T1000 (cell line): ENCODE measurements at regions not wholly inside any gene's neighbourhood (a gene's known extent, or its start where the extent isn't known, plus 50 kb on each side); places are given as distances from the start of the nearest gene placed in this dataset.
"Not testable (repeated sequence)": the region's sequence is repeated elsewhere in the genome, so short reads cannot be mapped to it uniquely, and the experiment has no call there.

Experiments used
- DNase-seq: peaks from one replicate; lab custom pipeline; 2025; ENCODE audit warnings: mixed read lengths; lab: John Stamatoyannopoulos, UW

DNA sequence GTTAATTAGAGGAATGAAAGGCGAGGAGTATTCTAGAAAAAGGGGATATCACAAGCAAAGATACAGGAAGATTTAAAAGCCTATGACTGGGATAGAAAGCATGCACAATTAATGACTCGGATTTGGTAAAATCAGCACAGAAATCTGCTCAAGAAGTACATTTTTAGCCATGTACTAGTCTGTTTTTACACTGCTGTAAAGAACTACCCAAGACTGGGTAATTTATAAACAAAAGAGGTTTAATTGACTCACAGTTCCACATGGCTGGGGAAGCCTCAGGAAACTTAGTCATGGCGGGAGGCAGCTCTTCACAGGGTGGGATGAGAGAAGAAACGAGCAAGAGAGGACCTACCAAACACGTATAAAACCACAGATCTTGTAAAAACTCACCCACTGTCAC, 716.3 kb upstream of the MDGA2 start:
- DNase-seq = no peak

- DNase-seq = no peak
Measured at GRCh38 chr14:48390346-48390745, 714.9 kb upstream of the MDGA2 start.

GRCh38 chr14:48384821-48385220, 709.4 kb upstream of the MDGA2 start:
- no peak for DNase-seq

DNA sequence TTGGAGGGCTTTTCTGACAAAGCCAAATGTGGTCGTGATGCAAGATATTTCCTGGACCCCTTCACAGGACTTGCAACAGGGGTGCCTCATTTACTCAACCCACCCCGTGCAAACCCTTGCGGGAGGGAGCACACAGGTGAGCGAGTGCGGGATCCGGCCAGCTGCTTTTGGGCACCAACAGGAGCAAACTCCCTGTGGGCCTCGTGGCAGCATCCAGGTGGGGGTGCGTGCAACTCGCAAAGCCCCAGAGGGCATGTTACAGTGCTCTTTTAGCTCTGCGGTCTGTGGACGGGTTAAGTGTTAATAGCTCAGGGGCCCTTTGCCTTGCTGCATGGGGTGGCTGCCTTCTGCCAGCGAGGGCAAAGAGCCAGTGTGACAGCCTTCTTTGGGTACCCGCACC, 707.6 kb upstream of the MDGA2 start:
- no peak for DNase-seq

GRCh38 chr14:48378541-48378940, 703.1 kb upstream of the MDGA2 start:
- DNase-seq = no peak

DNA sequence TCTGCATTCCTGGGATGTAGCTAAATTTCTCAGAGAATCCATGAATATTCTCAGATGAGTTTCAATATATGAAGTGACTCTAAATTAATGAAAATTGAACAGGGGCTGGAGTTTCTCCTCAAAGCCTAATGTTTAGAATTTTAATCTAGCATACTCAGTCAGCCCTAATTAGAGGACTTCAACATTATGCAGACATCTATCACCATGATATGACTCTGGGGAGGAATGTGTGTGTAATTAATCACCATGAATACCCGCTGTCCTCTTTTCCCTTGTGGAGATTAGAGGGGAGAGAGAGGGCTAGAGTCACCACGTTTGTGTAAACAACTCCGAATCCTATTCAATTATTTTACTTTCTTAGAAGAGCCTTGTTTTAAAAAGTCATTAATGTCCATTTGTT, 698.6 kb upstream of the MDGA2 start:
- no peak for DNase-seq

DNA sequence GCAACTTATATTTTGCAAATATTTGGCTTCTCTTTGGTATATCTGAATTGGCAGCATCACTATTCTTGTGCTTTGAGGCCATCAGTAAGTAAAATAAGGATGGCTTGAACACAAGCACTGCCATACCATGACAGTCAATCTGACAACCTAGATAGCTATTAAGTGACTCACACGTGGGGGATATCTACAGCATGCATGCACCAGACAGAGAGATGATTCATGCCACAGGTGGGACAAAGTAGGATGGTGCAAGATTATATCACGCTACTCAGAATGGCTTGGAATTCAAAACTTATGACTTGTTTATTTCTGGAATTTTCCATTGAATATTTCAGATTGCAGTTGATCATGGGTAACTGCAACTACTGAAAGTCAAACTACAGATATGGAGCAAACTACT, 675.6 kb upstream of the MDGA2 start:
- no peak for DNase-seq

DNA sequence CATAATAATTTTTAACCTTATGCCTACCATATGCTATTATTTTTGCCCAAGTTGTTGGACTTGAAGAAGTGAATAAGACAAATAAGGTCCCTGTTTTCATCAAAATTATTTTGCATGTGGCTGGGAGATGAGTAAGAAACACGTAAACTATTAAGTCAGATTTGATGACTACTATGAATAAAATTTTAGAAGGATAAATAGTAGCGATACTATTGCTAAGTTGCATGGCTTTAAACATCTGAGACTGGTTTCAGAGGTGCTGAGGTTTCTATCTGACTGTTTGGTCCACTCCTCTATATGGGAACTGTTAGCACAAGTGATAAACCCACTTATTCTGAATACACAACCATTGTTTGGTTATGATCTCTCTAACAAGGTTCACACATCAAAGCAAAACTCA, 674.3 kb upstream of the MDGA2 start:
- DNase-seq = no peak

GRCh38 chr14:48341069-48341468, 665.7 kb upstream of the MDGA2 start:
- no peak for DNase-seq

DNA sequence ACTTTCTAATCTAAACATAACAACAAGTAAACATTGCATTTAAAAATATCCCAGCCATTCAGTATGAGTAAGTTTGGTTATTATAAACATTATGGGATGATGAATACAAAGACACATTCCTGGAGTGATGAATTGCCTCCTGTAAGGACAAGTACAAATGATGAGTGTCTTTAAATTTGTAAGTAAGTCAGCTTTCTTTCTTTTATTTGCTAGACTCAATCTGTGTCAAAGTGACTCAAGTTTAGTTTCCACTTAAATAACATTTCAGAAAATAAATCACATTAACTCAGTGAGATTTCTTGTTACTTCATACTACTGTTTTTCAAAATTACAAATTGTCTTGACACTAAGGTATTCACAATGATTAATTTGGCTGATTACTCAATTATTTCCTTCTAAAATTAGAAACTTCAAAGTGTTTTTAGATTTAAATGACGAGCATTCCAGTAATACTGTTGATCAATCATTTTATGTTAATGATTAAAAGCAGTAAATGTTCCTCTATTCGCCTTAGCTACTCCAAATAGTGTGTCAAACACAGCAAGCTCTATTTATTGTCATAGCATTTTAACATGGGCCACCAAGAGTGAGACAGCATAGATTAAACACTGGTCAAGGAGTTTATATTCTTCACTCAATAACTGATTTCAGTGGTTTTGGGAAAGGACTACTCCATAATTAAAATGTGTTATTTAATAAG, 658.0 kb upstream of the MDGA2 start:
- no peak for DNase-seq

DNA sequence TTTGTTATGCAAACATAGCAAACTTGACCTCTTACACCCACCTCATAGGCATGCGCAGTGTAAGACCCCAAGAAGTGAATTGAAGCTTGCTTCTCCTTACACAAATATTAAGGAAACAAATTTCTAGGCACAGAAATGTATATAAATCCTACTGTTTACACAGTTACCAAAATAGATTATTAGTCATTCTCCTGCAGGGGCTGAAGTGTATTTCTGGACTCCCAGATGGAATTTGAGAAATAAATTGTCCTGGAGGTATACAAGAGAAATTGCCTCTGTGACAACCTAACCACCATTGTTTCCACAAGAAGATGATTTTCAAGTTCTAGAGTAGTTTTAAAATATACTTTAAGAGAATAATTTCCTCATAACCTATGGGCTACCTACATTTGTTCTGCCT, 656.0 kb upstream of the MDGA2 start:
- no peak for DNase-seq

DNA sequence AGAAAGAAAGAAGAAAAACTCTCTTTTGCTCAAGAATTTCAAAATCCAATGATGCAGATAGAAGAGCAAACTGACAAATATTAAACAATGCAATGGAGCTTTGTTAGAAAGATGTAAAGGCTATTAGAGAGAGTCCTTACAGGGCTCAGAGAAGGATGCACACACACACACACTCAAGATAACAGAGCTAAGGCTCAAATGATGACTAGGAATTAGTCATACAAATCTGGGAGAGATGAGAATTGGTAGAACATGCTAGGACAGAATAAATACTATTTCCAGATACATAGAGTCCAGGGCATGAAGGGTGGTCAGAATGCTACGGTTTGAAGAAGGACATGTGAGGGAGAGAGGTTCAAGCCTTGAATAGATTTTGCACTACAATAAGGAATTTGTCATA, 650.1 kb upstream of the MDGA2 start:
- no peak for DNase-seq

- DNase-seq = peak; percentile 27
Measured at GRCh38 chr14:48323665-48324064, 648.3 kb upstream of the MDGA2 start.

GRCh38 chr14:48319823-48320222, 644.4 kb upstream of the MDGA2 start:
- no peak for DNase-seq

DNA sequence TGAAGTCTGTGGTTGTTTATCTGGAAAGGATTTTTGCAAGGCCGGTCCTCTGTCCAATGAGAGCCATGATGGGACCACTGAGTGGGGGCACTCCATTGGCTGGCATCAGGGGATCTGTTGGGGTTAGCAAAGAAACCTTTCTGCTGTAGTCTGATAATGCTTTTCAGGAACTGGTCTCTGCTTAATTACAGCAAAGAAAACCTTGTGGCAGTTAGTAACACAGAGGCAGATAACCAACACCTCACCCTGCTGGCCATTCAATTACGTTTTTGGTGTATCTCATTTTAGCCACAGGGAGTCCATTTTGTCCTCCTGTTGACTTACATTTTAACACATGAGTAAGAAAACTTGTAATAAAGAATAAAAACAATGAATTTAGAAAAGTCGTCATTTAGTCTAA, 629.3 kb upstream of the MDGA2 start:
- DNase-seq = no peak

DNA sequence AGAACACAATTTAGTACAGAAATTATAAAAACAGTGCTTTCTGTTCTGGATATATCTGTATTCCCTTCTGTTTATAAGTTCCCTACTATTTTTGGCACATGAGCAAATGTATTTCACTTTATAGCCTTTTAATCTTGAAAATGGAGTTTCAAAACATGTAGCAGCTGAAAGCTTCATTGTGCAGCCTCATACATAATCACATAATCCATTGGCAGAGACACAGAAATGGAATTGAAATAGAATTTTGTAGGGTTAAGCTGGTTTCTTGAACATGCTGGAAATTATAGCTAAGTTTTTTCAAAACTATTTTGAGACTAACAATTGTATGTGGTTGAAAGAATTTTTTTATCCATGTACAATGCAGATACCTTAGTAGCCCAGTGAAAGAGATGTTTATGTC, 614.3 kb upstream of the MDGA2 start:
- DNase-seq = no peak

DNA sequence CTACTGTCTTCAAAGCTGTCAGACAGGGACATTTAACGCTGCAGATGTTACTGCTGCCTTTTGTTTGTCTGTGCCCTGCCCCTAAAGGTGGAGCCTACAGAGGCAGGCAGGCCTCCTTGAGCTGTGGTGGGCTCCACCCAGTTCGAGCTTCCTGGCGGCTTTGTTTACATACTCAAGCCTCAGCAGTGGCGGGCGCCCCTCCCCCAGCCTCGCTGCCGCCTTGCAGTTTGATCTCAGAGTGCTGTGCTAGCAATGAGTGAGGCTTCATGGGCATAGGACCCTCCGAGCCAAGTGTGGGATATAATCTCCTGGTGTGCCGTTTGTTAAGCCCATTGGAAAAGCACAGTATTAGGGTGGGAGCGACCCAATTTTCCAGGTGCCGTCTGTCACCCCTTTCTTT, 609.8 kb upstream of the MDGA2 start:
- not testable (repeated sequence) for DNase-seq

DNA sequence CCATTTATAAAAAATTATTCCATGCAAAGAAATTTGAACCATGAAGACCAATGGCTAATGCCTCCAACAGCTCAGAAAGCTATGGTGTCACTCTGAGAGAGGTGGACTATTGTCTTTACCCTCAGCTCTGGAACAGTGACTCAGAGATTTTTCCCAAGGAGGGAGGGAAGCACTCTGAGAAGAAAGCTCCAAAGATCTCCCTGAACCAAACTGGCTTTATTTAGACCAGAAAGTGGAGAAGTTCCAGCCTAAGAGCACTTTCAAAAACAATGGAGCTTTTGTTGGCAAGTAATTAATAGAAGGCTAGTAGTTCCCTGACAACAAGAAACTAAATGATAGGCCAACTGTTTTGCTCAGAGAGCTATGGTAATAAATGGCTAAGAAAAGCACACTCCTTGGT, 599.9 kb upstream of the MDGA2 start:
- no peak for DNase-seq

GRCh38 chr14:48274826-48275225, 599.4 kb upstream of the MDGA2 start:
- no peak for DNase-seq

- not testable (repeated sequence) for DNase-seq
Measured at GRCh38 chr14:48267926-48268325, 592.5 kb upstream of the MDGA2 start.

- not testable (repeated sequence) for DNase-seq
Measured at GRCh38 chr14:48266201-48266600, 590.8 kb upstream of the MDGA2 start.

GRCh38 chr14:48261436-48261835, 586.0 kb upstream of the MDGA2 start:
- no peak for DNase-seq

DNA sequence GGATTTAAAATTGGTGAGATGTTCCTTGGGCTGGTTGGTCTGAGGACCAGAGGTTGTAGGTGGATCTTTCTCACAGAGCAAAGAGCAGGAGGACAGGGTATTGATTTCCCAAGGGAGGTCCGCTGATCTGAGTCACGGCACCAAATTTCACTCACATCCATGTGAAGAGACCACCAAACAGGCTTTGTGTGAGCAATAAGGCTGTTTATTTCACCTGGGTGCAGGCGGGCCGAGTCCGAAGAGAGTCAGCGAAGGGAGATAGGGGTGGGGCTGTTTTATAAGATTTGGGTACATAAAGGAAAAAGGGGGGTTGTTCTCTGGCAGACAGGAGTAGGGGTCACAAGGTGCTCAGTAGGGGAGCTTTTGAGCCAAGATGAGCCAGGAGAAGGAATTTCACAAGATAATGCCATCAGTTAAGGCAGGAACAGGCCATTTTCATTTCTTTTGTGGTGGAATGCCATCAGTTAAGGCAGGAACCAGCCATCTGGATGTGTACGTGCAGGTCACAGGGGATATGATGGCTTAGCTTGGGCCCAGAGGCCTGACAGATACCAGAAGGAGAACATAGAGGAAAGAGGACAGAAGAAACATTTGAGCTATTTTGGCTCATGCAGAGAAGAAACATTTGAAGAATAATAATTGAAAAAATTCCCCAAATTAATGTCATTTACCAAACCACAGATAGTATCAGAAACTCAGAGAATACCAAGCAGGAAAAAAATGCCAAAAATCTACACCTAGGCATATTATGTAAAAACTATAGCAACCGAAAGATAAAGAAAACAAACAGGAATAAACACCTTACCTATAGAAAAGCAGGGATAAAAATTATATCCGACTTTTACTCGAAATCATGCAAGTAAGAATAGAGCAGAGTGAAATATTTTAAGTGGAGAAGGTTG, 585.2 kb upstream of the MDGA2 start:
- not testable (repeated sequence) for DNase-seq
